Fibroblast of gingiva (primary cell): ENCODE measurements at regions not wholly inside any gene's neighbourhood (a gene's known extent, or its start where the extent isn't known, plus 50 kb on each side); places are given as distances from the start of the nearest gene placed in this dataset.
"Not testable (repeated sequence)": the region's sequence is repeated elsewhere in the genome, so short reads cannot be mapped to it uniquely, and the experiment has no call there.

Source experiments
- DNase-seq: peaks from one replicate; pipeline ENCODE4 v3.0.0-alpha.2; 2011; ENCODE audit warnings: low read depth

DNA sequence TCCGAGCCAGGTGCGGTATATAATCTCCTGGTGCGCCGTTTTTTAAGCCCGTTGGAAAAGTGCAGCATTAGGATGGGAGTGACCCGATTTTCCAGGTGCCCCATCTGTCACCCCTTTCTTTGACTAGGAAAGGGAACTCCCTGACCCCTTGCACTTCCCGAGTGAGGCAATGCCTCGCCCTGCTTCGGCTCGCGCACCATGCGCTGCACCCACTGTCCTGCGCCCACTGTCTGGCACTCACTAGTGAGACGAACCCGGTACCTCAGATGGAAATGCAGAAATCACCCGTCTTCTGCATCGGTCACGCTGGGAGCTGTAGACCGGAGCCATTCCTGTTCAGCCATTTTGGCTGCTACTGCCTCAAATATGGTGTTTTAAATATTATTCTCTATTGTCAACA is 198.0 kb downstream of the MEIS1 start:
- DNase-seq = not testable (repeated sequence)

DNA sequence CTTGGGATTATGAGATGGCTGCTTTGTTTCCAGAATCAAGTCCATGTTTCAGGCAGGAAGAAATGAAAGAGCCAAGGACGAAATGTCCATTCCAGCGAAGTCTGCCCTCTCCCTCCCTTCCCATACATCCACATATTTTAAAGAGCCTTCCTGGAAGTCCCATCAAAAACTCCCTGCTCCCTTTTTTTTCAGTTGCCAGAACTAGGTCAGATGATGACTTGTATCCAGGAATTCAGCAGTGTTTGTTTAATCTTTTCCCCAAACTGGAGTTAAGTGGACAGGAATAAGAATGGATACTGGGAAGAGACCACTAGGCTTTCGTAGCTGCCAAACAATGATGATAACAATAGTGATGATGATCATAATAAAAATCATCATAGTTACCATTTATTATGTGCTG is 198.7 kb downstream of the MEIS1 start:
- DNase-seq = no peak

DNA sequence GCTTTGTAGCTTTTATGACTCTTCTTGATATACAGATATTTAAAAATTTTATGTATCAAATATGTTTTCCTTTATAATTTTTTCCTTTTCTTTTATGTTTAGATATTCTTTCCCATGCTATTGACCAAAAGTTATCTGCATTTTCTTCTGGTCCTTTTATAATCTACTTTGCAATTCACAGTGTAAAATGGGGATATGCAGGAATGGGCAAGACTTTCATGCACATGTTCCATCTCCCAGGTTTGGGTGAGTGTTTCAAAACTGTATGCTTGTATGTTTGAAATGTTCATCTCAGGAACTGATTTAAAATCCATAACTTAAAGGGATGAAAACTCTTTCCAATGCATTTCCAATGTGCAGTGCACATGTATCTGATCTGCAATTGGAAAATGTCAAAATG is 199.9 kb downstream of the MEIS1 start:
- no peak for DNase-seq

DNA sequence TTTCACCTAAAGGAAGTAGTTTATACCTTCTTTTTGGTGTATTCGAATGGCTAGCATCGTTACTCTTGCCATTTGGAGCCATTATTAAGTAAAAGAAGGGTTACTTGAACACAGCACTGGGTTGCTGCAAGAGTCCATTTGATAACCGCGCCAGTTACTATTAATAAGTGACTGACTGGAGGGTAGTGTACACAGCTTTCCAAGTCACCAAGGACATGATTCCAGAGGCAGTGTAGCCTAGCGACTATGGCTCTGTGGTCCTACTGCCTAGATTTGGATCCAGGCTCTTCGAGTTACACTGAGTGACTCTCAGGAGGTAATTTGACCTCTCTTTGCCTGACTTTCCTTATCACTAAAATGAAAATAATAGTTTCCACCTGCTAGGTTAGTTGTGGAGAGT is 206.8 kb downstream of the MEIS1 start:
- no peak for DNase-seq

DNA sequence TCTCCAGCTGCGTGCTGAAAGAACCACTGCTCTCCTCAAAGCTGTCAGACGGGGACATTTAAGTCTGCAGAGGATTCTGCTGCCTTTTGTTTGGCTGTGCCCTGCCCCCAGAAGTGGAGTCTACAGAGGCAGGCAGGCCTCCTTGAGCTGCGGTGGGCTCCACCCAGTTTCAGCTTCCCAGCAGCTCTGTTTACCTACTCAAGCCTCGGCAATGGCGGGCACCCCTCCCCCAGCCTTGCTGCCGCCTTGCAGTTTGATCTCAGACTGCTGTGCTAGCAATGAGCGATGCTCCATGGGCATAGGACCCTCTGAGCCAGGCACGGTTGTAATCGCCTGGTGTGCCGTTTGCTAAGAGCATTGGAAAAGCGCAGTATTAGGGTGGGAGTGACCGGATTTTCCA is 213.2 kb downstream of the MEIS1 start:
- not testable (repeated sequence) for DNase-seq

DNA sequence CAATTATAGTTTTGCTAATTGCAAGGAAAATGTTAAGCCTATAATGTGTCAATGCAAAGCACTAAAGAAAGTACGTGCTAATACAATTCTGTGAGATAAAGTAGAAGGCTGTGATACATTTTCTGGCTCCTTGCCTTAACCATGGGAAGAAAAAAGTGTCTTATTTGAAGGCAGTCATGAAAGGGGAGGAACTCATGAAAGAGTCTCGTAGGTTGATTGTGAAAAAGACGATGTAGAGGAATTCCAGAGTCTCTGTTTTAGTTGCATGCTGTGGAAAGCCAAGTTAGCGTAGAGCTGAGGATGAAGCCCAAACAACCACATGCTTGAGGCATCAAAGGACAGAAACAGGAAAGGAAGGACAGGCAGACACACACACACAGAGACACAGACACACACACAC is 214.1 kb downstream of the MEIS1 start:
- no peak for DNase-seq

DNA sequence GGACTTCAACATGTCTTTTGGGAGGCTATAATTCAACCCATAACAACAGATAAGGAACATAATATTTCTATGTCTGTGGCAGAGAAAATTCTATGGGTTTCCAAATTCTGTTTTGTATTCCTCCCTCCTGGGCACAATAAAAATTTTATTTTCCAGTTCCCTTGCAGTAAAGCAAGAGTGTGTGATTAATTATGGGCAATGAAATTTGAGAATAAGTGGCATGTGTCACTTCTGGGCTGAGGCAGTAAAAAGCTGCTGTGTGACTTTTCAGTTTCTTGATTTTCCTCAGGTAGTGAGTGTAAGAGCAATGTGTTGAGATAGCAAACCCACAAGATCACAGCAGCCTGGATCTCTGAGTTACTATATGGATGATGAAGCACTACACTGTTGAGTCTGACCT is 216.4 kb downstream of the MEIS1 start:
- DNase-seq = no peak

DNA sequence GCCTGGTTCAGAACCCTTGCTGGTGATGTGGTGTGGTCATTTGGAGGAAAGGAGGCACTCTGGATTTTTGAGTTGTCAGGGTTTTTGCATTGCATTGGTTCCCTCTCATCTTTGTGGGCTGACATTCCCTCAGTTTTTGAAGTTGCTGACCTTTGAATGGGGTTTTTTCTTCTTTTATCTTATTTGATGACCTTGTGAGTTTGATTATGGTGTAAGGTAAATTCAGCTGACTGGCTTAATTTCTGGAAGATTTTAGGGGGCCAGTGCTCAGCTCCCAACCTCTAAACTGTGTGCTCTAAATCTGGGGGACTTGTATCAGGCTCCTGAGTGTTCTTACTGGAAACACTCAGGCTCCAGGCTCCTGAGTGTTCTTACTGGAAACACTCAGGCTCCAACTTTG is 225.9 kb downstream of the MEIS1 start:
- no peak for DNase-seq

DNA sequence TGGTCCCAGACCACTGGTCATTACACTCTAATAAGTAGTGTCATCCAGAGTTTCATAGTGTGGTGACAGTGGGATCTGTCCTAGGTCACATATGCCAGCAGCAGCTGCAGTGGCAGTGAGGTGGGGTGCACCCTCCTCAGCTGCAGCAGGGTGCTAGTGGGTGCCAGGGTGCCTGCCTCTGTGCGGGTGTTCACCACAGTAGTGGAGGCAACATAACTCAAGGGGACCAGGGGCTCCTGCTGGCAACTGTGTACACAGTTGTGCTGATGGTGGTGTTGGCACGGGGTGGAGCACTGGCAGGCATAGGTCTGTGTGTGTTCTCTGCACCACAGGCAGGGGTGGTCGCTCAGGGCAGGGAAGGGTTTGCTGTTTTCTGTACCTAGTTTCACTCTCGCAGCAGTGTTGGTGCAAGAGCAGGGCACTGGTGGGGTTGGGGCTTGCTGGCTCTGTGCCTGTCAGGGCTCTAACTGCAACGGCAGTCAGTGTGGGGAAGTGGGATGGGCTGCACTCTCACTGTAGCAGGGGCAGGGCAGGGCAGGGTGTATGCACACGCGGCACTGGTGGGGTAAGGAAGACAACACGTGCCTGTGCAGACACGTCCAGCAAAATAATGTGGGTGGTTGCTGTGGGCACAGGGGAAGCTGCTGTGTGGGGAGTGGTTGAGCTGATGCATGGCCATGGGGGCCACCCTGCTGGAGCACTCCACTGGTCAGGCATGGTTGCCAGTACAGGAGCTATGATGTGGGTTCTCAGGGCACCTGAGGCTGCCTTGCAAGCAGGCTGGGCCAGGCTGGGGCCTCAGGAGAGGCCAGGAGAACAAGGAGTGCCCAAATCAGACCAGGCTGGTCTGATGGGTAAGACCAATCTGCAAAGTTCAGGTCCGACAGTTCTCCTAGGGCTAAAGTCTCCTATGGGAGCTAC is 226.6 kb downstream of the MEIS1 start:
- no peak for DNase-seq

DNA sequence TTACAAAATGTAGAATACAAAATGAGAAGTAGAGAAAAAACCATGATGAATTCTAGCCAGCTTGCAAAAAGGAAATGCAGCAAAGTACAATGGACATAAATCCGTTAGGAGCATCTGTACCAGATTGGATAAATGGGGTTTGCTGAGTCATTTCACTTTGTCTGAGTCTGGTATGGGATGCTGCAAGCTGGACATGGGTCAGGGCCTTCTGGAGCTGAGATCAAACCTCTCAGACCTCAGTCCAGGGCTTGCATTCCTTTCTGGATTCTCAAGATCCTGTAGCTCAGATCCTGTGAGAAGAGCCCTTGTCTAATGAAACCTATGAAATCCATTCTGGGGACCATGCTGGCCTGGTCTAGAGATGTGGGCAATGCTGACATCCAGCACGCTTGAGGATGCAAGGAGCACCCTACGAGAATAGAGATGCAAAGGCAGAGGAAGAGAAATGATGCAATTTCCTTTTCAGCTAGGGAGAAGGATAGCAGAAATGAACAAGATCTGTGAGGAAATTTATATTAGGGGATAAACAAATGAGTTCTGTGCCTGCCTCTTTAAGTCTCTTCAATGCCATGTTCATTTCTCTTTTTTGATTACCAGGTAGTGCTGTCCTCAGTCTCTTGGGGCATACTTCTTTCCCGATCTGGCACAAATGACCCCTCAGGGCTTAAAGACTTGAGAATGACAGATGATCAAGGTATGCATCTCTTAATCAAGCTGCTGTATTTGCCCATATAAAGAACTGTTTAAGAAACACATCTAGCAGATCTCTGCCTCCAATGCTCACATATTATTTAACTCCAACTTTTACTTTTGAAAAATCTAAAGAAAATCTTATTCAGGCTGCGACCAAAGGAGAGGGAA is 230.4 kb downstream of the MEIS1 start:
- no peak for DNase-seq

DNA sequence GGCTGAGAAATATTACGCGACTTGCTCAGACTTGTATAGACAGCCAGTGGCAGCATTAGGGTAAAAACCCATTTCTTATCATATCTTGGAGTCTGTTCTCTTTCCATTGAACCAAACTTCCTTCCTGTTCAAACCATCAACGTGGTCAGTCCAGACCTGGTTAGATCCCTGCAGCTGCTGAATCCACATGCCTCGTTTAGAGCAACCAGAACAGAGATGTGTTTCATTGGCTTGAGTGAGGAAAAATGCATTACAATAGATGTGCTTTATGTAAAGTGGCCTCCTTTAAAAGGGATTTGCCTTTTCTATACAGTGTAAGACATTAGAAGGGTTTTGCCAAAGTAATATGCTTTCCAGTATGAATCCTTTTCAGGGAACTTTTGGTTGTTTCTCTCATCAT is 232.4 kb downstream of the MEIS1 start:
- DNase-seq = no peak

DNA sequence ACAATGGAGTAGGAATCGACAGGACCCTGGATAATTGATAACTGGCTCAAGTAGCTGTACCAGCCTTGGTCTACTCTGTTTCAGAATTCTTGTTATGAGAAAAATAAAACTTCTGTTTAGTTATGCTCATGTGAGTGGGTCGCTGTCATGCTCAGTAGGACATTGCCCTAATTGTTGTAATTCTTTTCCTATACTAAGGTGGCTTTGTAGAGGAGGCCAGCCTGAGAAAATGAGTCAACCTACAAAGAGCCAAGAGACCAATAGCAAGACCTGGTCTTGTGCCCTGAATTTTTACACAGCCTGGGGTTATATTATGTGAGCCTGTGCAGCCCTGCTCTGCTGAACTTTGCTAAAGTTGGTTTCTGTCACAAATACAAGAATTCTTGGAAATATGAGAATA is 238.4 kb downstream of the MEIS1 start:
- DNase-seq = no peak

DNA sequence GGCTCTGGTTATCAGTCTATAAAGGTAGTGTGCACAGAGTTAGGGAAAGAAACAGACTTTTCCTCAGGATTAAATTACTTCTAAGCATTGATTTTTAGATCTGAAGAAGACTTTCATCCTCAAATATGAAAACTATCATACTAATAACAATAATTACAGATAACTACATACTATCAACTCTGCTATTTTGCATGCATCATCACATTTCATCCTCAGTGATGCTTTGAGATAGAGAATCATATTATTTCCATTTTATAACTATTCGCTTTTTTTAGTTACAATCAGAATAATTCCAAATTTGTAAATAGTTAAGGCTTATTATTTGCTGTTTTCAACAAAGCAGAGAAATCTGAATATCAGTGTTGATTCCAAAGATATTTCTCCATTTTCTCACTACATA is 239.2 kb downstream of the MEIS1 start:
- no peak for DNase-seq

DNA sequence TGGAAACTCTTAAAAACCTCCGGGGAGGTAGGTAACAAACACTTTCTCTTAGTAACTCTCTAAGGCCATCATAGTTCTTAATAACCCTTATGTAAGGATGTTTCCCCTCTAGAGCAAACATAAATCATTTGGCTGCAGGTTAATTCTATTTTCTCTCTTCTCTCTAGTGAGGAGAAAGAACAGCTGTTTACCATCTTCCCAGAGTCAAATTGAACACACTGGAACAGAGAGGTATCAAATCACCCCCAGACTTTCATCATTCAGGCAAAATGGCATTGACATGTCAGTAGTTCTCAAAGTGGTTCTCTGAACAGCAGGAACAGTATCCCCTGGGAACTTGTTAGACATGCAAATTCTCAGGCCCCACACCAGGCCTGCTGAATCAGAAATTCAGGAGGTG is 240.7 kb downstream of the MEIS1 start:
- DNase-seq = no peak

DNA sequence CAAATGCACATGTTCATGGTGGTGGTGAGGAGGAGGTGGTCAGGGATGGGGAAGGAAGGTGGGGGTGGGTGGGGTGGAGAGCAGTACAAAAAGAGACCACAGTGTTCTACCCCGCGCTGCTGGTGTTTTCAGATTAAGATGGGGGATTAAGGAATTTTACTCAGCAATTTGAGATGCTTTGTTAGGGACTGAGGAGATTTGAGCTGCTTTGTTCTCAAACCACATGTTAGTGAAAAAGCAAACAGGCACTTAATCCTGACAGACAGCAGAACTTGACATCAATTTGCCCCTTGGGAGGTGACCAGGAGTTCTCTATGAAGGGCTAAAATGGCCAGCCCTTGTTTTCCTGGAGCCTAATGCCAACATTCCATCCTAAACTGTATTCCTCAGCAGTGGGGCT is 244.5 kb downstream of the MEIS1 start:
- no peak for DNase-seq

DNA sequence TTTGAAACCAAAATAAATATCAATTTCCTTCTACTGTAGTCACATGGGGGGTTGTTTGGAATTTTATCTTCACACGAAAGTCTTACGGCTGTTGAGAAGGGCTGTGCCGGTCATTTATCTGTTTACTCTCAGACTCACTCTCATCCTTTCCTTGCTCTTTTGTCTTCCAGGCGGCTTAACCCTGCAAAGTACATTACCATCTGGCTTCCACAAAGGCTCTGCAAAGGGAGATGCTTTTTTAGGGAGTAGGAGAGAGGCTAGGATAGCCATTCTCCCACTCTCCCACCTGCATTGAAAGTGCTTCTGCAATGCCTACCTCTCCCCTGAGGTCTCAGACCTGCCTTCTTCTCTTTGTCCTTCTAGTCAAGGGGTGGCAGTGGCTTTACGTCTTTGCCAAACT is 247.6 kb downstream of the MEIS1 start:
- DNase-seq = no peak

DNA sequence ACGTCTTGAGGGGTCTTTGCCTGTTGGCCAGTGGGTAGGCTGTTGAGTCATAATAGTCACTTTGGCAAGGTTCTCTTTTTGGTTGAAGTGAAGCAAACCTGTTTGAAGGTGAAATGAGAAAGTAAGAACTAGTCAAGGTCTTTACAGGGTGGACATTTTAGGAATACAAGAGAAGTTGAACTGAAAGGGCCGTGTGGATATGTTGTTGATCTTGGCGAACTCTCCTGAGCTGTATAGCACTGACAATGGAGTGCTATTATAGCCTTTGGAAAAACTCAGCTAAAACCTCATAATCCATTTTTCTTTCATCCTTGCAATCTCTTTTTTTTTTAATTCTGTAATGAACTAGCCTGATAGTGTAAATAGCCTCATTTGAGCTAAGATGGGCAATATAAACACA is 248.1 kb downstream of the MEIS1 start:
- no peak for DNase-seq

DNA sequence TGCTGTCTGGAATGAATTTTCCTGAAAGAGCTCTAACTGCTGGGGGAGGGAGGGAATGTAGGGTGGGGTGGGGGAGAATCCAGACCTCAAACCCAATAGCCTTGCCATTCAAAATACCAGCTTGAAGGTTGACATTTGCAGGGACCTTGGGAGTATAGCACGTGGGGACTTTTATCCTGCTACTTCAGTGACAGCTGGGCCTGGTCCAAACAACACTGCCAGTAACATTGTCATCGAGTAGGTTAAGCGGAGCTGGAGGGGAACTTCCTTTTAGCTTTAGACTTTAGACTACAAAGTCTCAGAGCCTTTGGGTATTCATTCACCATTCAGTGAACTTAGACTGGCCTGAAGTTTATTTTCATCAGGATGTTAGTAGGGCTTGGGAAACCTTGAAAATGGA is 248.7 kb downstream of the MEIS1 start:
- DNase-seq = no peak

DNA sequence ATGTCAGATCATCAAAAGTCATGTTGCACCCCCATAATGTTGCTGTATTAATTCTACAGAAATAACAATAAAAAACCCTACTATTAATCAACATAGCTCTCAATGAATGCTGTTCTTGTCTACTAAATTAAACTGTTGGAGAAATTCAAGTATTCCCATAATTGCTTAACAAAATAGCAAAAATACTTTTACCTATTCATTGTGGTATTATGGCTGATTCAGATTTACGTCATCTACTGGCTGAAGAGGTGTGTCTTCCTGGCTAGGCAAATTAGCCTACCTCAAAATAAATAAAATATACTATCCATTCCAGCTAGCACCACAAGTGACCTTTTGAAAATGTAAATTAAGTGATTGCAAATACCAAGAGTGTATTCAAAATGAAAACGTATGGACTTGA is 249.4 kb downstream of the MEIS1 start:
- DNase-seq = no peak

DNA sequence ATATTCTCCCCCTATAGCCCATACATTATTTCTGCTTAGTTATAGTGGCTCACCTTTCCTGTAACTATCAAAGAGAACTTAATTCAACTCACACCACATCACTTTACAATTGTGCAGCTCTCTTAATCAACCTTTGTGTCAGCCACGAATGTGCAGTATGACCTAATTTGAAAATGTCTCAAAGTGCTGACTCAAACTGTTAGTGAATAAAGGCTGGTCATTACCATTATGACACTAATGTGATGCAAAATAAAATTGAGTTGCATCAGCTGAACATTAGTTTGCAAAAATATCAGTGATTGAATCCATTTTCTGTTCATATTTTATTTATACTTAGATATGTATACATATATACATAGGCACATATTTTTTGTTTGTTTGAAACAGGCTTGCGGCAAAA is 251.8 kb downstream of the MEIS1 start:
- DNase-seq = no peak

DNA sequence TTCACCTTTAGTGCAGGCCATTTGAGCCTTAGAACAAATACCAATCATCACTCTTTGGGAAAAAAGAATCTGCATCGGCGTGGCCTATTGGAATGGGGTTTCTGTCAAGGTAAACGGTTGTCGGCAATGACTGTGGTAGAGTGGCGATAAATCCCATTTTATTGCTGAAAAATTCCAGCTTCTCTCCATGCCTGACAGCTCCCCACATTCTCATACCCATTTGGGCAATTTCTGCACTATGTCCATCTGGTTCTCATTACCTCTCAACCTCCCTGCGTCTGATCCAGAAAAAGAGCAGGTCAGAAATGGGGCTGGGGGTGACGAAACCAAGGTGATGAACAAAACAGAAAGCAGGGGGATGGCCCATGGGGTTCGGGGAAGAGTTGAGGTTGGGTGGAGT is 254.0 kb downstream of the MEIS1 start:
- DNase-seq = no peak

DNA sequence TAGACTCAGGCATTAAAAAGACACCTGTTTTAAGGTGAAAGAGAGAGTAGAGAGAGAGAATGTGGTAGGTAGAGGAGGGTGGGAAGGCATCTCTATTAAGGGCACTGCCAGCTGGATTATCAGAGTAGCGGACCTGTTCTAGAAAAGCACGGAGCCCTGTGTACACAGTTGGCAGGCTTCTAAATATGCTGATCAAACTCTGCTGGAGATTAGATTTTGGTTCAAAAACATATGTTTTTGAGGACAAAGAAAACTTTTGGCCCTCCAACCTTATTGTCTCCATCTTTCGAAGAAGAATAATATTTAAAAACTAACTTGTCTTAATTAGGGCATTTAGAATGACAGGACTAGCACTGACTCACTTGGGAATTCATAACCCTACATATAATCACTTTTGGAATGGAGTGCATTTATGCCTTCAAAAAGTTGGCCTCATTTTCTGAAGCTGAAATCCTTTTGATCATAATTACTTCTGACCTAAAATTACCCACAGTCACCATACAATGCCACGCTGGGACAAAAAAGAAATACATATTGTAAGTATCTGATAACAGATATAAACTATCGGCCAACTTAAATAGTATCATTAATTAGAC is 254.6 kb downstream of the MEIS1 start:
- DNase-seq = no peak
